ENCODE measurements at regions not wholly inside any gene's neighbourhood (a gene's known extent, or its start where the extent isn't known, plus 50 kb on each side); places are given as distances from the start of the nearest gene placed in this dataset.

- Mint-ChIP-seq H3K4me3 (no peak overlapping the region), H3K9me3 (peaks cover 14% of the 10 kb centered on the region), H3K36me3 (ENCODE audit: low read depth) (no peaks in the 10 kb centered on the region), H3K27me3 (ENCODE audit: low read depth) (no peaks in the 10 kb centered on the region), H3K4me1 (no peaks in the 10 kb centered on the region), H3K27ac (ENCODE audit: unreplicated experiment) (no peak overlapping the region)
- no peak for TF ChIP-seq CTCF (conservative IDR thresholded peaks at IDR 0.05)
- DNase-seq (ENCODE audit: low read depth, low spot score), result no peak
These were observed 727.8 kb downstream of the TYW1 start for GRCh38 chr7:67724435-67724834.

DNA sequence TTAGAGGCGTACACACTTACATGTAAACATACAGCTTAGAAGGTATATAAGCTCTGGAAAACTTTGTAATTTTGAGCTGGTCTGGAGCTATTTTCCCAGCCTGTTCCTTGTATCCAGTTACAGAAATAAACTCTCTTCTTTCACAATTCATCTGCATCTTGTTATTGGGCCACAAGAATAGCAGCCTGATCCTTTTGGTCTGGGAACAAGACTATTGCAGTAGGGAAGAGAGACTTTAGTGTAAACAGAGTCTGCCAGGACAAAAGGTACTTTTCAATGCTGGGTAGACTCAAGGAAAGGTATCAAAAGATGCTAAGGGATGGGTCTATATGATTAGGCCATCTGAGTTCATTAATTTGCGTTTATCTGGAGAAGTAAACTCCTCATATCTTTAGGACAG, 728.3 kb downstream of the TYW1 start:
- Mint-ChIP-seq H3K36me3 (ENCODE audit: low read depth) (no peaks in the 10 kb centered on the region), H3K27ac (ENCODE audit: unreplicated experiment) (no peak overlapping the region), H3K4me3 (no peak overlapping the region), H3K27me3 (ENCODE audit: low read depth) (peaks cover 1% of the 10 kb centered on the region), H3K9me3 (peaks cover 14% of the 10 kb centered on the region), H3K4me1 (no peaks in the 10 kb centered on the region)
- no peak for DNase-seq (ENCODE audit: low read depth, low spot score)
- TF ChIP-seq CTCF (conservative IDR thresholded peaks at IDR 0.05), result no peak

GRCh38 chr7:67725423-67725822, 728.8 kb downstream of the TYW1 start:
- Mint-ChIP-seq H3K4me1 (no peaks in the 10 kb centered on the region), H3K27me3 (ENCODE audit: low read depth) (peaks cover 2% of the 10 kb centered on the region), H3K4me3 (no peak overlapping the region), H3K9me3 (peaks cover 13% of the 10 kb centered on the region), H3K36me3 (ENCODE audit: low read depth) (no peaks in the 10 kb centered on the region), H3K27ac (ENCODE audit: unreplicated experiment) (no peak overlapping the region)
- TF ChIP-seq CTCF (conservative IDR thresholded peaks at IDR 0.05), result no peak
- DNase-seq (ENCODE audit: low read depth, low spot score), result no peak

DNA sequence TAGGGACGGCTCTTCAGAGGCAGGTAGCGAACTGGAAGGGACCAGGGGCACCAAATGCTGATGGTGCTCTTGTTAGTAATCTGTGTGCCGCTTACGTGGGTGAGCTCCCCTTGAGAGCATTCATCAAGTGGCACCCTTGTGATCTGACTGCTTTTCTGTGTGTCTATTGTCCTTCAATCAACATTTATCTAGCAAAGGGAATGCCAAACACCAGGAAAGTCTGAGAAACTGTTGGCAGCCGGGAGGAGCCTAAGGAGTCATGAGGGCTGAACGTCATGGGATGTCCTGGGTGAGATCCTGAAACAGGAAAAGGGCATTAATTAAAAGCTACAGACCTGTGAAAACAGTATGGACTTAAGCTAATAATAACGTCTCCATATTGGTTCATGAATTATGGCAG, 733.1 kb downstream of the TYW1 start:
- H3K4me1 Mint-ChIP-seq, result no peaks in the 10 kb centered on the region
- H3K9me3 Mint-ChIP-seq, result peaks cover 4% of the 10 kb centered on the region
- H3K36me3 Mint-ChIP-seq (ENCODE audit: low read depth), result no peaks in the 10 kb centered on the region
- H3K27me3 Mint-ChIP-seq (ENCODE audit: low read depth), result peaks cover 8% of the 10 kb centered on the region
- no peak overlapping the region for H3K4me3 Mint-ChIP-seq
- no peak for DNase-seq (ENCODE audit: low read depth, low spot score)
- TF ChIP-seq CTCF (conservative IDR thresholded peaks at IDR 0.05), result no peak
- H3K27ac Mint-ChIP-seq (ENCODE audit: unreplicated experiment), result no peak overlapping the region

DNA sequence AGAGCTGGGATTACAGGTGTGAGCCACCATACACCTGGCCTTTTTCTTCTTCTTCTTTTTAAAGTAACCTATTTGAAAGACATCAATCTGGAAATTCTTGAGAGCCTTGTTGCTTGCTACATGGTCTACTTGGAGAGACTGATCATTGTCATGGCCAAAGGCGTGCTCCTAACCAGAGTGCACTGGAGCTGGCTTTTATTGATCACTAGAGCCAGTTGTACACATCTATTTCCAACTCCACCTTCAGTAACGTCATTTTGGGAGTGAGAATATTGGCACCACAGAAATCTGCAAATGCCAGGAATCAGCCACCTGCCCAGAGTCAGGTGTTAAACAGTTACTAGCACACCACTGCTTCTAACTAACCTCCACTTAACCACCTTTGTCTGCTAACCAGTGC, 735.1 kb downstream of the TYW1 start:
- no peaks in the 10 kb centered on the region for H3K4me1 Mint-ChIP-seq
- no peak for DNase-seq (ENCODE audit: low read depth, low spot score)
- H3K4me3 Mint-ChIP-seq, result no peak overlapping the region
- H3K27me3 Mint-ChIP-seq (ENCODE audit: low read depth), result peaks cover 8% of the 10 kb centered on the region
- H3K9me3 Mint-ChIP-seq, result peaks cover 4% of the 10 kb centered on the region
- no peak for TF ChIP-seq CTCF (conservative IDR thresholded peaks at IDR 0.05)
- no peaks in the 10 kb centered on the region for H3K36me3 Mint-ChIP-seq (ENCODE audit: low read depth)
- no peak overlapping the region for H3K27ac Mint-ChIP-seq (ENCODE audit: unreplicated experiment)

DNA sequence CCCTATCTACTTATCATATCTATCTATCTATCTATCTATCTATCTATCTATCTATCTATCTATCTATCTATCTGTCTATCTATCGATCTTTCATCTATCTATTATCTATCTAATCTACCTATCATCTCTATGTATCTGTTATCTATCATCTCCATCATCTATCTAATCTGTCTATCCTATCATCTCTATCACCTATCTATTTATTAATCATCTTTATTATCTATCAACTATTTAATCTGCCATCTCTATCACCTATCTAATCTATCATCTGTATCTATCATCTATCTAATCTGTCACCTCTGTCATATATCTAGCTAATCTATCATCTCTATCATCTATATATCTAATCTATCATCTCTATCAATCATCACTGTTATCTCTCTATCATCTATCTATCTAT, 736.3 kb downstream of the TYW1 start:
- H3K36me3 Mint-ChIP-seq (ENCODE audit: low read depth), result no peaks in the 10 kb centered on the region
- no peak for TF ChIP-seq CTCF (conservative IDR thresholded peaks at IDR 0.05)
- no peaks in the 10 kb centered on the region for H3K4me1 Mint-ChIP-seq
- H3K27me3 Mint-ChIP-seq (ENCODE audit: low read depth), result peaks cover 8% of the 10 kb centered on the region
- DNase-seq (ENCODE audit: low read depth, low spot score), result no peak
- H3K27ac Mint-ChIP-seq (ENCODE audit: unreplicated experiment), result no peak overlapping the region
- H3K9me3 Mint-ChIP-seq, result peaks cover 4% of the 10 kb centered on the region
- H3K4me3 Mint-ChIP-seq, result no peak overlapping the region
